Type B pancreatic cell (in vitro differentiated cells): ENCODE measurements at regions not wholly inside any gene's neighbourhood (a gene's known extent, or its start where the extent isn't known, plus 50 kb on each side); places are given as distances from the start of the nearest gene placed in this dataset.

Source experiments
- DNase-seq: peaks from one replicate; pipeline ENCODE4 v3.0.0; 2021; ENCODE audit warnings: mixed read lengths; ENCODE audit not compliant: unreplicated experiment; ENCODE audit errors: extremely low spot score
- H3K27ac Mint-ChIP-seq: 2 replicates; pipeline ENCODE4 v1.8.0; 2021; ENCODE audit warnings: mild to moderate bottlenecking, mixed read lengths
- H3K27me3 Mint-ChIP-seq: 2 replicates; pipeline ENCODE4 v1.8.0; 2021; ENCODE audit warnings: mixed read lengths
- H3K36me3 Mint-ChIP-seq: 2 replicates; pipeline ENCODE4 v1.8.0; 2021; ENCODE audit warnings: mixed read lengths
- H3K4me1 Mint-ChIP-seq: one replicate; pipeline ENCODE4 v1.8.0; 2021; ENCODE audit warnings: mixed read lengths; ENCODE audit not compliant: unreplicated experiment
- H3K4me3 Mint-ChIP-seq: 2 replicates; pipeline ENCODE4 v1.8.0; 2021; ENCODE audit warnings: mild to moderate bottlenecking, mixed read lengths
- H3K9me3 Mint-ChIP-seq: 2 replicates; pipeline ENCODE4 v1.8.0; 2021; ENCODE audit warnings: mixed read lengths
- TF ChIP-seq, protein P1 (sequence below): fragments of 200-600 bp; sonication (generic); conservative IDR thresholded peaks from 2 replicates; pipeline ENCODE4 v1.5.0; 2021; ENCODE audit warnings: antibody characterized with exemption, mild to moderate bottlenecking

GRCh38 chr18:11266781-11267480 lies 117.6 kb upstream of the PIEZO2 start:
- Mint-ChIP-seq H3K36me3 (peaks cover 3% of the 10 kb centered on the region), H3K27me3 (no peaks in the 10 kb centered on the region), H3K4me3 (no peak overlapping the region), H3K27ac (no peak overlapping the region), H3K9me3 (peaks cover 7% of the 10 kb centered on the region), H3K4me1 (peaks cover 41% of the 10 kb centered on the region)
- DNase-seq = no peak
- TF ChIP-seq, protein P1, sequence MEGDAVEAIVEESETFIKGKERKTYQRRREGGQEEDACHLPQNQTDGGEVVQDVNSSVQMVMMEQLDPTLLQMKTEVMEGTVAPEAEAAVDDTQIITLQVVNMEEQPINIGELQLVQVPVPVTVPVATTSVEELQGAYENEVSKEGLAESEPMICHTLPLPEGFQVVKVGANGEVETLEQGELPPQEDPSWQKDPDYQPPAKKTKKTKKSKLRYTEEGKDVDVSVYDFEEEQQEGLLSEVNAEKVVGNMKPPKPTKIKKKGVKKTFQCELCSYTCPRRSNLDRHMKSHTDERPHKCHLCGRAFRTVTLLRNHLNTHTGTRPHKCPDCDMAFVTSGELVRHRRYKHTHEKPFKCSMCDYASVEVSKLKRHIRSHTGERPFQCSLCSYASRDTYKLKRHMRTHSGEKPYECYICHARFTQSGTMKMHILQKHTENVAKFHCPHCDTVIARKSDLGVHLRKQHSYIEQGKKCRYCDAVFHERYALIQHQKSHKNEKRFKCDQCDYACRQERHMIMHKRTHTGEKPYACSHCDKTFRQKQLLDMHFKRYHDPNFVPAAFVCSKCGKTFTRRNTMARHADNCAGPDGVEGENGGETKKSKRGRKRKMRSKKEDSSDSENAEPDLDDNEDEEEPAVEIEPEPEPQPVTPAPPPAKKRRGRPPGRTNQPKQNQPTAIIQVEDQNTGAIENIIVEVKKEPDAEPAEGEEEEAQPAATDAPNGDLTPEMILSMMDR = no peak

GRCh38 chr18:11261486-11261885 lies 112.1 kb upstream of the PIEZO2 start:
- TF ChIP-seq, protein P1 = no peak
- Mint-ChIP-seq H3K4me3 (no peak overlapping the region), H3K27ac (no peak overlapping the region), H3K9me3 (peaks cover 7% of the 10 kb centered on the region), H3K36me3 (peaks cover 3% of the 10 kb centered on the region), H3K27me3 (peaks cover 3% of the 10 kb centered on the region), H3K4me1 (peaks cover 38% of the 10 kb centered on the region)
- DNase-seq = no peak

- Mint-ChIP-seq H3K9me3 (peaks cover 7% of the 10 kb centered on the region), H3K36me3 (peaks cover 3% of the 10 kb centered on the region), H3K4me1 (peaks cover 38% of the 10 kb centered on the region), H3K27me3 (peaks cover 3% of the 10 kb centered on the region), H3K27ac (peak overlapping the region; percentile 32), H3K4me3 (peak overlapping the region; percentile 43)
- TF ChIP-seq, protein P1 = no peak
- no peak for DNase-seq
Observed at GRCh38 chr18:11260961-11261461, 111.6 kb upstream of the PIEZO2 start.

GRCh38 chr18:11259469-11260150 lies 110.2 kb upstream of the PIEZO2 start:
- DNase-seq = no peak
- H3K27ac Mint-ChIP-seq = no peak overlapping the region
- peaks cover 3% of the 10 kb centered on the region for H3K27me3 Mint-ChIP-seq
- peak overlapping the region; percentile 4 for H3K4me3 Mint-ChIP-seq
- H3K4me1 Mint-ChIP-seq = peaks cover 35% of the 10 kb centered on the region
- TF ChIP-seq, protein P1 = no peak
- H3K36me3 Mint-ChIP-seq = no peaks in the 10 kb centered on the region
- peaks cover 7% of the 10 kb centered on the region for H3K9me3 Mint-ChIP-seq

GRCh38 chr18:11258039-11258610 lies 108.8 kb upstream of the PIEZO2 start:
- TF ChIP-seq, protein P1 = no peak
- H3K4me1 Mint-ChIP-seq = peaks cover 35% of the 10 kb centered on the region
- no peaks in the 10 kb centered on the region for H3K36me3 Mint-ChIP-seq
- no peak overlapping the region for H3K27ac Mint-ChIP-seq
- H3K4me3 Mint-ChIP-seq = no peak overlapping the region
- H3K9me3 Mint-ChIP-seq = no peaks in the 10 kb centered on the region
- DNase-seq = no peak
- H3K27me3 Mint-ChIP-seq = peaks cover 3% of the 10 kb centered on the region
